ENCODE measurements at regions not wholly inside any gene's neighbourhood (a gene's known extent, or its start where the extent isn't known, plus 50 kb on each side); places are given as distances from the start of the nearest gene placed in this dataset.

GRCh38 chr6:43873806-43874714 is 104.0 kb downstream of the VEGFA start:
- TF ChIP-seq CTCF (IDR thresholded peaks at IDR 0.05) (no peak), EP300 (IDR thresholded peaks at IDR 0.05; ENCODE audit: borderline replicate concordance in 1 of 2, low read depth in 1 of 2, low read length in 1 of 2) (no peak), SMC3 (IDR thresholded peaks at IDR 0.05; ENCODE audit: low read depth, low read length) (no peak), NRF1 (IDR thresholded peaks at IDR 0.05; ENCODE audit: low read depth, low read length) (no peak), PBX3 (IDR thresholded peaks at IDR 0.05) (no peak), POLR2AphosphoS5 (IDR thresholded peaks at IDR 0.05; ENCODE audit: low read depth, low read length) (no peak), YY1 (IDR thresholded peaks at IDR 0.05; ENCODE audit: low read depth) (no peak), IRF3 (IDR thresholded peaks at IDR 0.05; ENCODE audit: low read depth, low read length) (no peak), REST (IDR thresholded peaks at IDR 0.05; ENCODE audit: low read depth, low read length) (no peak), GATA2 (CRISPR knock-in tag; IDR thresholded peaks at IDR 0.05) (no peak), TEAD4 (IDR thresholded peaks at IDR 0.05; ENCODE audit: borderline replicate concordance, insufficient read depth) (no peak), MEF2A (IDR thresholded peaks at IDR 0.05; ENCODE audit: borderline replicate concordance, low read depth) (no peak), SIN3A (IDR thresholded peaks at IDR 0.05; ENCODE audit: borderline replicate concordance, low read depth, low read length) (no peak)

All from SK-N-SH (cell line).